Body of pancreas (tissue), 4 donors: ENCODE measurements at regions not wholly inside any gene's neighbourhood (a gene's known extent, or its start where the extent isn't known, plus 50 kb on each side); places are given as distances from the start of the nearest gene placed in this dataset.

Source experiments
- CTCF ChIP-seq, 7 experiments: fragments of 450-650 bp in 4 of 7; fragments of 200-600 bp in 3 of 7; sonication (generic) in 3 of 7; IDR thresholded peaks; one replicate each; pipeline ENCODE4 v1.5.1; 2016 to 2019; ENCODE audit warnings: antibody characterized with exemption in 7 of 7
- POLR2A ChIP-seq, 3 donors: fragments of 450-650 bp; IDR thresholded peaks; one replicate each; pipeline ENCODE4 v1.6.1; 2016; ENCODE audit warnings: antibody characterized with exemption in 3 of 3, mild to moderate bottlenecking in 2 of 3

GRCh38 chr1:29668551-29669157 is 432.3 kb downstream of the PTPRU start:
- no peak for TF ChIP-seq CTCF (IDR thresholded peaks at IDR 0.05)
- no peak for TF ChIP-seq POLR2A (IDR thresholded peaks at IDR 0.05)
